Stimulated activated CD4-positive, alpha-beta T cell treated with anti-CD3 and anti-CD28 coated beads, Interleukin-15, amount 100 ng/mL, for 24 hours (primary cell): ENCODE measurements at regions not wholly inside any gene's neighbourhood (a gene's known extent, or its start where the extent isn't known, plus 50 kb on each side); places are given as distances from the start of the nearest gene placed in this dataset.
A peak's percentile ranks its signal among the peaks of the same experiment; 100 is the strongest.
"Not testable (repeated sequence)": the region's sequence is repeated elsewhere in the genome, so short reads cannot be mapped to it uniquely, and the experiment has no call there.

Experiments
- DNase-seq: peaks from one replicate; pipeline ENCODE4 v3.0.0-alpha.2; 2020

DNA sequence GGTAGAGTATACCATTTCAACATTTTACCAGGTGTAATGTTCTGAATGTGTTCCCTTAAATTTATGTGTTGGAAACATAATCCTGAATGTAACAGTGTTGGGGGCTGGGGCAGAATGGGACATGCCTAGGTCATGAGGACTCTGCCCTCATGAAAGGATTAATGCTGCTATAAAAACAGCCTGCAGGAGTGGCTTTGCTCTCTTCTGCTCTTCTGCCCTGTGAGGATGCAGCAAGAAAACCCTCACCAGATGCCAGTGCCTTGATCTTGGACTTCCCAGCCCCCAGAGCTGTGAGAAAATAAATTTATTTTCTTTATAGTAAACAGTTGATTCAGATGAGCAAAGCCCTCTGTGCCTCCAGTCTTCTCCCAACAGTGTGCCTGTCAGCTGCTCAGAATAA is 326.0 kb upstream of the ONECUT1 start:
- no peak for DNase-seq

GRCh38 chr15:53115563-53115962 is 325.4 kb upstream of the ONECUT1 start:
- DNase-seq, result no peak

GRCh38 chr15:53114960-53115359 is 324.8 kb upstream of the ONECUT1 start:
- no peak for DNase-seq

- no peak for DNase-seq
Observed at GRCh38 chr15:53110999-53111398, 320.9 kb upstream of the ONECUT1 start.

- DNase-seq, result no peak
Observed at GRCh38 chr15:53108319-53108718, 318.2 kb upstream of the ONECUT1 start.

DNA sequence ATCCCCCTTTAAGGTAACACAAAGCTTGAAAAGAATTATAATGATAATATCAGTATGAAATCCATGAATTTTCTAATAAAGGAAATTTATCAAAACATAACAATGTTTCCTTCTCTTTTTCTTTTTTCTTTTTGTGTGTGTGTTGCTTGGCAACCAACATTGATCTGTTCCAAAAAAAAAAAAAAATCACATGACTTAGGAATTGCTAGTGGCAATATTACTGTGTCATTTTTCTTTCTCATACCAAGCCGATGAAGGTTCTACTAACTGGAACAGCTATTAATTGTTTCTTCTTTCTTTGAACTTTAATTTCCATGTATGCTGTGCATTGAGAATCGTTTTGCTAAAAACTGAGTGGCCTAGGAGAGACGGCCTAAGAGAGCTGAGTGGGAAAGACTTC is 317.7 kb upstream of the ONECUT1 start:
- DNase-seq, result no peak

- DNase-seq, result no peak
Observed at GRCh38 chr15:53106505-53107286, 316.6 kb upstream of the ONECUT1 start.

DNA sequence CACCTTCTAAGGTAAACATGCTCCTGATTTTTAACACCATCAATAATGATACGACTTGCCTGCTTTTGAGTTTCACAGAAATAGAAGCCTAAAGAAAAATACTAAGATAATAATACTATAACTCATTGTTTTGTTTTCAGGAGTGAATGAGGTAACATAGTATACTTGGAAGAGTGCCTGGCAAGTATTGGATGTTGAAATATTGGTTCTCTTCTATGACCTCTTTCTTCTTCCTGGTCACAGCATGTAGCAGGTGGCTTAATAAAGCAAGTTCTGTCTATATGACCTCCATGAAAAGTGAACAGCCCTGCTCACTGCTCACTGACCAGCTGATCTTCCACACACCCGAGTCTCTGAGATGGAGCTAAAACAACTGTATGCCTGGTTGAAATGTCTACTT is 312.3 kb upstream of the ONECUT1 start:
- DNase-seq, result no peak

DNA sequence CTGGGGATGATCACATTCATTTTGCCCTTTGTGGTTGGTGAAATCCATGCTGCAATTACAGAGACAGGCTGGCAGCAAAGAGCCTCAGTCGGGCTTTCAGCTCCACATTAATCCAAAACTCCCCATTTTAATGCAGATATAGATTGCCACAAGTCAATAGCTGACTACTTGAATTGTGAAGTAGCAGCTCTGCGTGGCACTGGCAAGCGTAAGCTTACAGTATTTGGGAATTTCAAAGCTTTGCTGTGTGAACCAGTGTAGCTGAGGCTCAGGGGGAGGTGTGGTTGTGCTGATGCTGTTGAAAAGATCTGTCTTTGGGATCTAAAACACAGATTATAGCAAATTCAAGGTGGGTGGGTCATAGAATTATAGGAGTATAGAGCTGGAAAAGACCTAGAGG is 290.3 kb upstream of the ONECUT1 start:
- DNase-seq, result no peak

- no peak for DNase-seq
Observed at GRCh38 chr15:53074221-53074620, 284.1 kb upstream of the ONECUT1 start.

- peak; percentile 15 for DNase-seq
Observed at GRCh38 chr15:53072077-53072476, 281.9 kb upstream of the ONECUT1 start.

DNA sequence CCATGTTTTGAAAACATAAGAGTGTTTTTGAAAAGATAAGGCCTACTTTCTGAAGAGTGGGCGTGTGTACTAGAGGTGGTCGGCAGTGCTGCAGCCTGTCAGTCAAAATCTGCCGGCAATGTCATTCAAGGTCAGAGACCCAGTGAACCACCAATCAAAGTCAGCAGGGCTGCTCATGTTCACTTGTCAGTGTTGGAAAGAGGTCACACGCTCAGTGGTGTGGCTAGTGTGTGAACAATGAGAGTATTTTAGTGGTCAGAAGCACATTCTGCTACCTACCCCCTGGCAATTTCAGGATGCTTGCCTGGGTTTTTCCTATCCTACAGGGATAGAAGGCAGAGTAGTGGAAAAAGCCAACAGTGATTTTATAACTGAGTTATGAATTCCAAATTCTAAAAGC is 278.5 kb upstream of the ONECUT1 start:
- no peak for DNase-seq

- no peak for DNase-seq
Observed at GRCh38 chr15:53059273-53060043, 269.3 kb upstream of the ONECUT1 start.

DNA sequence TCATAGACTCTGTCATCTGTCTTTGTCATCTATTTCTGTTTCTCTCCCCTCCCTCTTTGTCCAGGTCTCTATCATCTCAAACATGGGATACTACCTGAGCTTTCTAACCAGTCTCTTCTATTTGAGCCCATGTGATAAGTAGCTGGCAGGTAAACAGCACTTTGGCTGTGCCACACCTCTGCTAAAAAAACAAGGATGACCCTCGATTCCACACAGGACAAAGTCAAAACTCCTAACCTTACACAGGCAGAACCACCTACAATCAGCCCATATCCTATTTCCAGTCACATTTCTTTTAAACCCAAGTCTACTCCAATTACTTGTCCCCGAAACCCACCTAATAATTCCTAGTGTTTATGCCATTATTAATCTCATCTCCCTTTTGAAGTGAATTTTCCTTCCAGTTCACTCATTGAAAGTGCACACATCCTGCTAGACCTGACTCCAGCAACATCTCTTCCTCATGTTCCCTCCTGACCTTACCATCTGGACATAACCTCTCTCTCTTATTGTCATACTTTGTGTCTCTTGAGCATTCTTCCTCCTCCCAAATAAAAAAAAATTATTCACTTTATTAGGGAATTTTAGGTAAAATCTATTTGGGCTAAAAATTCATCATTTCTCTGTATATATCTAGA is 256.1 kb upstream of the ONECUT1 start:
- no peak for DNase-seq

GRCh38 chr15:53038655-53038941 is 248.5 kb upstream of the ONECUT1 start:
- no peak for DNase-seq

- DNase-seq, result no peak
Observed at GRCh38 chr15:53037904-53038654, 247.9 kb upstream of the ONECUT1 start.

DNA sequence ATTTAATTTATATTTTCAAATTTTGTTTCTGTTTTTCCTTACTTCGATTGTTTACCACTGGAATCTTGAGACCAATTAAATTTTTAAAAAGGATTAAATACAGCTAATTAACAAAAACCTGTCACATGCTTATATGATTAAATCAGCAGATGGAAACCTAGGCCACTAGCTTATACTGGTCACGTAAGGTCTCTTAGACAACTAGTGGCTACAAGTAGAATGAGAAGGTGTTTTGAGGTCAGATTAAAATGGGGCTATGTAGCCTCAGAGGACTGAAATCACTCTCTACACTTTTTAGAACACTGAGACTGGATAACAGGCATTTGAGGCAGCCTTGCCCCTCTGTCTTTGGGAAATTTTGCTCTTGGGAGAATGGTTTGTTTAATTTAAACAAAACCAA is 246.5 kb upstream of the ONECUT1 start:
- DNase-seq, result no peak

DNA sequence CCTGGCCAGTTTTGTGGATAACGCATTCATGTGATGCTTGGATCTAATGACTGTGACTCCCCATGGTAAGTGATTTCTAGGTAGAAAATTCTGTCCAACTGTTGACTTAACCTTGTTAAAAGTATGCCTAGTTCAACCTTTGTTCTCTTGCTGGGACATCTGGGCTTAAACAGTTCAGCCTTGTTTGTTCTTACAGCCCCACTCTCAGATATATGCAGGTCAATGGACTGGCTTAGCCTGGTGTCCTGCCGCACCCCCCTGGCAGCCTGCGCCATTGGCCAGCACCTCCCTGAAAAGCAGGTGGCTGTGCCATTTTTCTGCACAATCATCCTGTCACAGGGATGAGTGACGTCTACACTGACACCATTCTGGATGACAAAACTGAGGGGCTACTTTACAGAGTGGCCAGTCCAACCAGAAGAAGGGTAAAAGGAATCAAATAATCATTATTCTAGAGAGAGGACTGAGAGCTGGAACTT is 244.7 kb upstream of the ONECUT1 start:
- no peak for DNase-seq

- DNase-seq, result no peak
Observed at GRCh38 chr15:53033709-53034108, 243.6 kb upstream of the ONECUT1 start.

GRCh38 chr15:53031469-53031868 is 241.3 kb upstream of the ONECUT1 start:
- no peak for DNase-seq

- no peak for DNase-seq
Observed at GRCh38 chr15:53022788-53023187, 232.7 kb upstream of the ONECUT1 start.

- DNase-seq, result no peak
Observed at GRCh38 chr15:53013329-53013728, 223.2 kb upstream of the ONECUT1 start.

DNA sequence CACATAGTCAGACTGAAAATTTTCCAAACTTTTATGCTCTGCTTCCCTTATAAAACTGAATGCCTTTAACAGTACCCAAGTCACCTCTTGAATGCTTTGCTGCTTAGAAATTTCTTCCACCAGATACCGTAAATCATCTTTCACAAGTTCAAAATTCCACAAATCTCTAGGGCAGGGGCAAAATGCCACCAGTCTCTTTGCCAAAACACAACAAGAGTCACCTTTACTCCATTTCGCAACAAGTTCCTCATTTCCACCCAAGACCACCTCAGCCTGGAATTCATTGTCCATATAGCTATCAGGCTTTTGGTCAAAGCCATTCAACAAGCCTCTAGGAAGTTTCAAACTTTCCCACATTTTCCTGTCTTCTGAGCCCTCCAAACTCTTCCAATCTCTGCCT is 221.6 kb upstream of the ONECUT1 start:
- not testable (repeated sequence) for DNase-seq
